Fibroblast of skin of right biceps (primary cell): ENCODE measurements at regions not wholly inside any gene's neighbourhood (a gene's known extent, or its start where the extent isn't known, plus 50 kb on each side); places are given as distances from the start of the nearest gene placed in this dataset.

Experiments used
- DNase-seq: peaks from one replicate; pipeline ENCODE4 v3.0.0-alpha.2; 2013

DNA sequence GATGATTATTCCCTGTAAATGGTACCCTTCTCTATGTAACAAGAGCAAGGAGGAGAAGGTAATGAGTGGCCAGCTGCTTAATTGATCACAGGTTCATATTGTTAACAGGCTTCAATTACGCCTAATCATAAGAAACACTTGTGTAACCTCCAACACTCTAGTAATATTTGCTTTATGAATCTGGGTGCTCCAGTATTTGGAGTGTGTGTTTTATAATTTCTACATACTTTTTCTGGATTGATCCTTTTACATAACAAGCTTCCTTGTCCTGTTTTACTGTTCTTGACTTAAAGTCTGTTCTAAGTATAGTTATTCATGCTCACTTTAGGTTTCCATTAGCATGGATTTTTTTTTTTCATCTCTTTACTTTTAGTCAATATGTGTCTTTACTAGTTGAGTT is 984.2 kb downstream of the AMY1C start:
- DNase-seq = no peak

DNA sequence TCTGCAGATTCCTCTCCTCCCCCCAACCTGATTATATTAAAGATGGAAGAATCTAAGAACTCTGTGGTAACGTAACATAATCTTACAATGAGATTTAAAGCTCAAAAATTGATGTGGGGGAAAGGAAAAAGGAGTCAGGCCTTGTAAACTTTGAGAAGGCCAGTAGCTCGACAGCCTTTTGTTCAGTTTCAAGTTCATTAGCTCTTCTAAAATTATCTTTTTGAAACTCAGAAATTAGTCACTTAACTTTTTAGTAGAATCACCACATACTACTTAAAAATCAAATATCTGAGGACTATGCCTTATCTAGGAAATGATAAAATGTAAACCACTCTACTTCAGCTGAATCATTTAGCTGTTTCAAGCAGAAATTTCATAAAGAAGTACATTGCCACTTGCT is 996.2 kb downstream of the AMY1C start:
- DNase-seq = no peak

DNA sequence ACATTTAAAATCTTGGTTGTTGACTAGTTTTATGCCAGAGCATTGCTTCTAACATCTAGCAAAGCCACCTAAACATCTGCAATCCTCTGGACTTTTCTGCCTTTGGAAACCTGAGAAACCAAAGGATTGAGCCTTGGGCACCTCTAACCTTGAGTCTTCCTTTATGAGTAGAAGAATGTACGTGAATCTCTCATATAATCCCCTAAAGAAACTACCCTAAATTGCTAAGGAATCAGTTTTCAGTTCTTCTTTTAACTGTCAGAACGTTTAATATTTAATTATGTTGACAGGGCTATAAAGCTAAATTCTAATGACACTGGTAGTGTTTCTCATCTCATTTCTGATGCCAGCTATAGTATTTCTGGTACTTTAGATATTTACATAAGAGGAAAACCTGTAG is 997.3 kb downstream of the AMY1C start:
- DNase-seq = no peak

DNA sequence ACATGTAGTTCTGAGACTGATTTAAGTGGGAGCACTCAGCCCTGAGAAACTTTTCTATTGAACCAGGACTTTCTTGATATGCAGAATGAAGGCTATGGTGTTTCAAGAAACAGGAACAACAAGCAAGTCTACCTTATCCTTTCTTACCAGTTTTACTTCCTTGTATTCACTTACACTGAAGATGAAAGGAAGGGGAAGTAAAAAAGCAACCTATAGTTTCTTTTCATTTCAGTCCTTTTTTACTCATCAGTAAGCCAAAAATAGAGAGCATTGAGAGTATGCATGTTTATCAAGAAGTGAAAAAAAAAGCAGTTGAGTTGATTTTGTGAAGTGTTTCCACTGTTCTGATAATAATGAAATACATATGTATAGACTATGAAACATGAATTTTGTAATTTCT is 1010.3 kb downstream of the AMY1C start:
- DNase-seq = no peak

DNA sequence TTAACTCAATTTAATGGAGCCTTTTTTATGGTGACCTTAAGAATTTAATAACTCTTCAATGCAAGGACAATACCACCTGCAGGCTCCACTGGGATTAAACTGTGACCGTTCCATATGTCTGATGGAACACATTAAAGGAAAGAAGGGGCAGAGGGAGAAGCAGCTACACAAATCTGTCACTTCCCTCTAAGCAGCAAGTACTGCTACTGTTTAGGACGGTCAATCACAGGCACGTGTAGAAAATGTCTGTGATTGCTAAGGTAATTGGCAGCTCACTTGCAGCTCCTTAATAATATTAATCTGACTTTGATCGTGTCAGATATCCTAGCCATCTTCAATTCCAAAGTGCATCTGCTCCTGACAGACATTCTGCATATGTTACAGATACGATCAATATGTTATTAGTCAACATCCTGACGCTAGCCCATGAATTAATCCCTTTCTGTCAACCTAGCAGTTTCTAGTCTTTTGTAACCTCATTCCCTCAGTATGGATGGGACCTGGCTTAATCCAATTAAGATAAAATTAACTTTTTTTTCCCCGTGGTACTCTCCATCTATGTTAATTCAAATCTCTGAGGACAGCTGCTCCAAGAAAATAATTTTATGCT is 1012.4 kb downstream of the AMY1C start:
- DNase-seq = no peak

DNA sequence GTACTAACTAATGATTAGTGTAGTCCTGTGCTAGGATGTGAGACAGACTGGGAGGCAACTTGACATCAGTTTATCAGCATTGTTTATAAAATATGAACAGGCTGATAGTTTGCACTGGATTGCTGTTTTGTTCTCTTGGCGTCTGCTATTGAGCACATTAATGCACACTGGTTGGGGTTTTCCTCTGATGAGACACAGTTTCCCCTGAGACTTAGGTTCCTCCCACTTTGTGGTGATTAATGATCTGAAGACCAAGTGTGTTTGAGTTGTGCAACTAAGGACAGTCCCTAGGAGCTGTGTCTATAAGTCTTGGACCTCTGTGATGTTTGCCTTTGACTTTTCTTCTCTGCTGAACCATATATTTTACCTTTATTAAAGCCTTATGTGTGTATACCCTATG is 1015.4 kb downstream of the AMY1C start:
- DNase-seq = peak; percentile 26

DNA sequence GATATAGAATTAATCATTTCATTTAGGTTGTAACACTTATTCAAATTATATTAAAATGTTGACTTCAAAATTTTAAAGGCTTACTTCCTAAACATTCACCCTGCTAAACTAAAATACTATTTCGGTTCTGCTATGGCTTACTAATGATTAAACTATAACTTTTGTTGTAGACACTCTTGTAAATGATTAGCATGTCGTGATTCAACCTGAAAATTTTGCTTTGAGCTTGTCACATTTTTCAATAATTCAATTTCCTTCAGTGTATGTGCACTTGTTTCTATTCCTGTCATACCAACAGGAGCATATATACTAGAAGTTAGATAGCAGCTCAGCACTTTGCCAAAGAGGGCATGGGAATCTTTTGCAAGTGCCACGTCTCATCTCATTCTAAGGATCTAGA is 1018.8 kb downstream of the AMY1C start:
- DNase-seq = no peak

DNA sequence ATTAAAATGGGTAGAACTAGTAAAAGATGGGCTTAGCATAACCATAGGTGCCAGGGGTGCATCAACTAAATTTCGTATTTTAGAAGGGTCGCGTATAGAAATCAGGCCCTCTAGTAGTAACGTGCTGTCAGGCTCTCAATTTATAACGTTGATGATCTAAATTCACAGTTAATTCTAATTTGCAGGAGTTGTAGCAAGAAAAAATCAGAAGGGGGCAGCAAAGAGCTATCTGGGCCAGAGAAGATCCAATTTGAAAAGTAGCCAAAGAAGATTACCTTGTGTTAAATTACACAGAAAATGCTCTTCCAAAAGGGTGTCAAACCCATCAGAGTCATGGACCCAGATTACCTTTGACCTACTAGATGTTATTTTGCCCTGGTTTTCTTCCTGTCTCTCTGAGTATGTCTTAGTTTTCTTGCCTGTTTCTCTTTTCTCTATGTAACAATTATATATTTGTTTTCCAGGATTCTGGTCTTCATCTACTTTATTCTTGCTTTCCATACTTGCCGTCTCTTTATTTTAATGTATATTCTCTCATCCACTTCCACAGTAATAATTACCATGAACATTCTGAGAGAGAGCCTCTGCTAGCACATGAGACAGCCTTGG is 1030.9 kb downstream of the AMY1C start:
- peak; percentile 24 for DNase-seq

DNA sequence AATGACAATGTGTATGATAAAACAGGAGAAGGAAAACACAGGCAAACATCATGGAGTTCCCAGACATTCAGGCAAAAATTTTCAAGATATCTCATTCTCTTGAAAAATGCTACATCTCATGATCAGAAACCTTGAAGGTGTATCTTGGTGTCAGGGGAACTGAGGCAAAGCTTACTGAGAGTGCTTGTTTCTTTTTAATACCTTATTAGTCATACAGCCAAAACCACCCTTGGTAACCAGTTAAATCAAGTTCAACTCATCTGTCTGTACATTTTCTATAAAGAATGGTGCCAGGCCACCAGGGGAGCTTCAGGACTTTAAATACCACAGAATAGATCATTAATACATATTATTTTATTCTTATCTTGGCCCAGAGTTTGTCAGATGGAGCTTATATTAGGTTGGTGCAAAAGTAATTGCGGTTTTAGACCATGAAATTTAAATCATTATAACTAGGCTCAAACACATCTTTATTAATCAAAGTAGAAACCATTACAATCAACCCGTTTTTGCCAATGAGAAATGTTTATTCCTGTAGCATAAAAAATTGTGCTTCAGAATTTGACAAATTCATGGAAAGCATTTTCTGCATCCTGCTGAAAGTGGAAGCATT is 1036.0 kb downstream of the AMY1C start:
- no peak for DNase-seq

DNA sequence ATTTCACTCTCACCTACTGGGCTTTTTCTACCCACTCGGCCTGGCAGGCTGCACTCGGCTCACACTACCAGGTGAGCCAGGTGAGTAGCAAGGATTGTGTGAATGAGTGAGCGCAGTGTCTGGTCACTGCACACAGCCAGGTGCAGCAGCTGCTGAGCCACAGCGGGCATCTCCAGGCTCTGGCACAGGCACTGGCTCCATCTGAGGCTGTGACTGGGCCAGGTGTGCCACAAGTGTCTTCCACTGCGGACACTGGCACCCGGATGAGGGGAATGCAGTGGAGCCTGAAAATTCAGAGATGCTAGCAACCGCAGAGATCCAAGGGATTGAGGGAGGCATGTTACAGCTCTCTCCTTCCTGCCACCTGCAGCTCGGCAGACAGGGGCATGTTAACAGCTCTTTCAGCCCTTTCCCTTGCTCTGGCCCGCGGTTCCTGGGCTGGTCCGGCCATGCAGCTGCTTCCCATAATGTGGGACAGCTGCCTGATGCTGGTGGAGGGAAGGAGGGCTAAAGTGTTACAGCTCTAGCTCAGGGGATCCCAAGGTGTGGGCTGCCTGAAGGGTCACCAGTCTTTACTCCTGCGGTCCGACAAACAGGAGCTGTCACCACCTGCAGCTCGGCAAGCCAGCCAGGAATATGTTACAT is 1038.3 kb downstream of the AMY1C start:
- DNase-seq = no peak

DNA sequence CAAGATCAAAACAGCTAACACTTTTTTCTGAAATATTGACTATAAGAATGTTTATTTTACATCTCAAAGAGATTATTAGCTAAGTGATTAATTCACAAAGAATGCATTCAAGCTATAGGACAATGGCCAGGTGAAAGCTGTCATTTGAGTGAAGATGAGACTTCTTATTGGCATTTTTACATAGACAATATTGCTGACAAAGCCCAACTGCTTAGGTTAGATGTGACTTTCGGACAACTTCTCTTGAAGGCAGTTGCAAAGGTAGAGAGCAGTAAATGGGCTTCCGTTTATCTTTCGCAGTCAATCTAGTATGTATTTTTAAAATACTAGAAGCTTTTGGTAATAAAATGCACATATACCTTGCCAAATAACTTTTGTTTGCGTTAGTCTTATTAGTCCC is 1041.3 kb downstream of the AMY1C start:
- DNase-seq = no peak

DNA sequence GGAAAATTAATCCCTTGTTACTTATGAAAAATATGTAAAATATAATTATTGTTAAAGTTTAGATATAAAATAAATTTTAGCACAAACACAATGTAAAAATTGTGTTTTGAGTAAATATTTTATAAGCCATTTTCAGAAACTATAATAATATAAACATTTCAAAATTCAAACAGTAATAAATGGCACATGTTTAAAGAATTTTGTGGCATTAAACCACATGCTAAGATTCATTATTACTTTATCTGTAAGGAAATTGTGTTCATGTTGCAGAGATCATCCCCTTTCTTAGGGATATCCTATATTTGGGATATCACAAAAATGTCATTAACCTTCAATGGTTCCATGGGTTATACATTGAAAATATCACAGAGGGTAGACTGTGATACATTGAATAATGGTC is 1044.3 kb downstream of the AMY1C start:
- DNase-seq = no peak

DNA sequence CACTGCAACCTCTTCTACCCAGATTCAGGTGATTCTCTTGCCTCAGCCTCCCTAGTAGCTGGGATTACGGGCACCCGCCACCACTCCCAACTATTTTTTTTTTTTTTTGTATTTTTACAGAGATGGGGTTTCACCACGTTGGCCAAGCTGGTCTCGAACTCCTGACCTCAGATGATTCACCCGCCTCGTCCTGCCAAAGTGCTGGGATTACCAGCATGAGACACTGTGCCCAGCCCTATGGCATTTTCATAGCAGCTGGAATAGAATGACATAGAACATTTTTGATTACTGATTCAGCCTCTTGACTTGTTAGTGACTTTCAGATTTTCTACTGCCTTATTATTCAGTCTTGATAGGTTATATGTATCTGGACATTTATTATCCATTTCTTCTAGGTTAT is 1046.2 kb downstream of the AMY1C start:
- no peak for DNase-seq

DNA sequence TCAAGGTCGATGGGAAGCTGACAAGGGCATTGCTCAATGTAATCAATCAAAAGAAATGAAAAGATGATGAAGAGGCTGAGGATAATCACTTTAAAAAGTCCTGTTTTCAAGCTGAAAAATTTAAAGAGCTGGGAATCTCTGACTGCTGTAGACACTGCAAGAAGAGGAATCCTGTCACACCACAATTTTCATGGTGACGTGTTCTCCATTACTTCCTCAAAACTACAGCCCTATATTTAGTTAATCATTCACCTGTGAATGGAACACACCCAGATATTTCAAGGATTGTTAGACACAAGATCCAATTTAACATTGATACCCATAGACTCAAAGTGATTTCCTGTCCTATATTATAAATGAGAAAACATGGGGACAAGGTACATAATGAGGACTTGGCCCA is 1048.3 kb downstream of the AMY1C start:
- DNase-seq = no peak

DNA sequence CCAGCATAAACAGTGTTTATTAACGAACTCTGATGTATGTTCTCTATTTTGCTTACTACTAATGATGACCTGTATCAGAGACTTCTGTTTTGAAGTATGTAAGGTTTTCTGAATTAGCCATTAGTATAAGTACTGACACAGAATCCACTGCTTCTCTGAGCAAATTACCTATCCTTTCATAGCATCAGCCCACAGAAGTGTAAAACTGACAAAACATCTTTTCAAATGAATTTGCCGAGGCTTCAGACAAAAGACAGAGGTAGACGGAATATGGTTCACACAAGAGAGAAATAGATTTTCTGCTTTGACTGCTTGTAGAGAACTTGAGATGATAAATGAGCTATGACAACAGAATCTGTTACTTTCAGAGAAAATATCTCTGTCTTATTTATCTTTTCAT is 1051.6 kb downstream of the AMY1C start:
- DNase-seq = no peak

DNA sequence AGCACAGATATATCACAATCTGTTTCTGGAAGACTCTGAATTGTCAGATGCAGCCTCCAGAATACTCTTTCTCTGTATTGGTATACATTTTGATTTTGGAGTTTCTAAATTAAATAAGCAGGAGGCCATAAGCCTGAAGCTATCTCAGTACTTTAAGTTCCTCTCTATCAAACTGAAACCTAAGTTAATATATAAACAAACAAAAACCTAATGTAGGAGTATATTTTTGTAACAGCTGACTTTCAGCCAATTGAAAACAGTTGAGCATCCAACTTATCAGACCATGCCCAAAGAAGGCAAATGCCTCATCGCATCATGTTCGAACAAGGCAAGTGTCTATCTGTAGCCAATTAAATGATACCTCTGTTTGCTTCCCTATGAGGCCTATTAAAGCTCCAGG is 1054.4 kb downstream of the AMY1C start:
- DNase-seq = no peak

DNA sequence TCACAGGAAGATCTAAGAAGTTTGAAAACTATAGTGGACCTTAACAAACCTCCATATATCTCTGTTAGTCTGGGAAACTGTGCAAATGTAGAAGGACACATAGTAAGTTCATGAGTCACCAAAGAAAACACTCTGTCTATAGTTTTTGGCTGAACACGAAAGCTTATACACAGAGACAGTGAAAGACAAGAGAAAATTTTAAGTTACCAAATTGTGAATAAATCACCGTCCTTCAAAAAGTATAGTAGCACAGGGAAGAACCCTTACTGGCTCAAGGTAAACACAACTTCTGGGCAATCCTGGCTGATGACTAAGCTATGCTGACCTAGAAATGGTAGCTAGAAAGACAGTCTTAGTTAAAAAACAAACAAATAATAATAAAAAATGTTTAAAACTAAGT is 1057.9 kb downstream of the AMY1C start:
- DNase-seq = peak; percentile 12

DNA sequence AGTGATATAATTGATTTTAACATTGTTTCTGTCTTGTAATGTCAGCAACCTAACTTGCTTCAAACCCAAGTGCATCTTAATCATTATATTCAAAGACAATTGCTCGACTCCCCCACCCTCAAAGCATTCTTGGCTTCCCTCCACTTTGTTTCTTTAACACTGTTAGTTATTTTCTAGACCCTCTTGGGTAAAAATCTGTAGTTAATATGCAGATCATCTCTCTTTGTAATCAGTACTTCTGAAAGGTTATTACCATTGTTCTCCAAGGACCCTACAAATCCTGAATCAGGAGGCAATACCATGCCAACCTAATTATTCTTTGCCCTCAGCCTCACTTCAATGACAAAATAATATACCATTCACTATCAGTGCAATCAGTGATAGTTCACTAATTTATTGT is 1075.7 kb downstream of the AMY1C start:
- DNase-seq = no peak

DNA sequence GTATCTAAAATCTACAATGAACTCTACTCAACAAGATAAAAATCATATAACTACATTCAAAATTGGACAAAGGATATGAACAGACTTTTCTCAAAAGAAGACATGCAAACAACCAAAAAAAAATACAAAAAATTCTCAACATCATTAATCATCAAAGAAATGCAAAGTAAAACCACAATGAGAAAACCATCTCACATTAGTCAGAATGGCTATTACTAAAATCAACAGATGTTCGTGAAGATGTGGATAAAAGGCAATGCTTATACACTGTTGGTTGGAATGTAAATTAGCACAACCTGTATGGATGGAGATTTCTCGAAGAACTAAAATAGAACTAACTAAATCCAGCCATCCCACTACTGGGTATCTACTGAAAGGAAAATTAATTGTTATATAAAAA is 1080.8 kb downstream of the AMY1C start:
- DNase-seq = no peak

DNA sequence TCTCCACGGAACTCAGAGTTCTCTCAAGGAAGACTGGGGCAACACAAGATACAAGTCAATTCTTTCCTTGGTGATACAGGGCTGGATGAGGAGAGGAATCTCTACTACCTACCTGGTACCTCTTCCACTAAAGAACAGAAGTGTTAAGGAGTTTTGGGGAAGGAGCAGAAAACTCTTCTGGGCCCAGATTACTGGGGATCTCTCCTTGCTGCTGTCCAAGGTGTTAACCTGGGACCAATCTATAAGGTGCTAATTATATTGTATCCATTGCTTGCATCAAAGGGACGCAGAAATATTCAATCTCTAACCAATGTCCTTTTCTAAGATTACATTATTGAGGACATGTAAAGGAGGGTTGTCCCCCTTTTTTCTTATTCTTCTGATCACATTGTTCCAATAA is 1102.5 kb downstream of the AMY1C start:
- DNase-seq = no peak

DNA sequence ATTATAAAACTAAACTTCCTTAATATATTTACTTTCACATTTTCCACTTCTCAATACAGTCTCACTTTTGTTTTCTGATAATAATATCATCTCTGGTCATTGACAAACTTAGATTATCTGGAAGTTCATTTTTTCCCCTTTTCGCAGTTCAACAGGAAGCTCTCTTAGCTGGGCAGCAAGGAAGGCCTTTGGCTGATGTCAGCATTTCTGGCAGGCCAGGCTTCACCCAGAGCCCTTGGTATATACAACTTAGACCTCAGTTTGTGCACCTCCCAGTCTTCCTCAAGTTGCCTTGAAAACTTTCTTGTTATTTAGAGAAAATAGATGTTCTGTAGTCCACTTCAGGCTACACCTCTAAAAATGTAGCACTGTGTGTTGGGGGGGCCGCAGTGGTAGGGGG is 1103.6 kb downstream of the AMY1C start:
- DNase-seq = no peak

DNA sequence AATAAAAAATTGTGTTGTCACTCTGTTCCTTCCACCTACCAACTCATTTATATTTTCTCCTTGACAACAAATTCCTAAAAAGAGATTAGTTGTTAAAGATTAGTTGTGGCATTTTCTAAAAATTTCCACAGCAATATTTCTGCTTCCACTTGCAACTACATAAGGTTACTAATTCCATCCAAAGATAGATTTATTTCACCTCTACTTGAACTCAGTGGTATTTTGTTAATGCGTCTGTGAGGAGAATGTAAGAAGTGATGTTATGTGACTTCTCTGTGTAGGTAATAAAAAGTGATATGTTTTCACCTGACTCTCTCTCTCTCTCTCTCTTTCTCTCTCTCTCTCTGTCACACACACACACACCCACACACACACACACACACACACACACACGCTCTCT is 1104.8 kb downstream of the AMY1C start:
- DNase-seq = no peak

DNA sequence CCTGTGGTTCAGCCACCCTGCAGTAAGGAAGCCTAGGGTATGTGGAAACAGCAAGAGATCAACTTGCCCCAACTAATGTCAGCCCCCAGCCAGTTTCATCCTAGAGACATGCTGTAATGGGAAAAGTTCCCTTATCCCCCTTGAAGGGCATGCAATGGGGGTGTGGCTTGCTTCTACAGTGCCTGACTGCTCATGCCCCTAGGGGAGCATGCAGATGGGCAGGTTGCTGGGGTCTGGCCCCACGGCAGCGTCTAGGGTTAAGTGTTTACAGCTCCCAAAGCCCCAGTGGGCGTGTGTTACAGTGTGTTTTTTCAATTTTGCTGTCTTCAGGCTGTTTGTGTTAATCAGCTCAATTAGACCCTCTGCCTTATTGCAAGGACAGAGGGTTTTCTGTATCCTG is 1105.9 kb downstream of the AMY1C start:
- no peak for DNase-seq

DNA sequence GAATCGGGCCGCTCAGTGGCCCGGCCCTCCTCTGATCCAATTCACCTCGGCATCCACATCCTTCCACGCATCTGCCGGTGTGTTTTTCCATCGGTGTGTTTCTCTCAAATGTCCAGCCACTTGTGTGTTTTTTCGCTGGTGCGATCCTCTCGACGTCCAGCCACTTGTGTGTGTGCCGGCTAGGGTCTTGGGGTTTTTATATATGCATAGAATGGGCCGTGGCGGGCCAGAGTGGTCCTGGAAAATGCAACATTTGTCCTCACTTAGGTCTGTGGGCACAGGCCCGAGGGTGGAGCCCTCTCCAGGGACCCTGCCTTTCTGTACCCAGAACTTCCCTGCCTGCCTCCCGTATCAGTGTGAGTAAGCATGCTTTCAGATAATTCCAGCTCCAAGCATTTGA is 1106.4 kb downstream of the AMY1C start:
- DNase-seq = no peak

DNA sequence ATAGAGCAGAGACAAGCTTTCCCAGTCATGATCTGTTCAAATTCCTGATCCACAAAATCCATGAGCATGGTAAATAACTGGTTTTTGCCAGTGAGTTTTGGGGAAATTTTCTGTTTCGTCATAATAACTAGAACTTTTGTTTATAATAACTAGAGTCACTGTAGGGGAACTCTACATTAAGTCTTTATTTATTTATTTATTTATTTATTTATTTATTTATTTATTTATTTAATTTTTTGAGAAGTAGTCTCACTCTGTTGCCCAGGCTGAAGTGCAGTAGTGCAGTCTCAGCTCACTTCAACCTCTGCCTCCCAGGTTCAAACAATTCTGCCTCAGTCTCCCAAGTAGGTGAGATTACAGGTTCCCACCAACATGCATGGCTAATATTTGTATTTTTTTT is 1106.8 kb downstream of the AMY1C start:
- DNase-seq = no peak
